Glutamatergic neuron (in vitro differentiated cells): ENCODE measurements at regions not wholly inside any gene's neighbourhood (a gene's known extent, or its start where the extent isn't known, plus 50 kb on each side); places are given as distances from the start of the nearest gene placed in this dataset.
A peak's percentile ranks its signal among the peaks of the same experiment; 100 is the strongest.

Experiments used
- DNase-seq: peaks from one replicate; pipeline ENCODE4 v3.0.0; 2022
- H3K27ac Mint-ChIP-seq: one replicate; pipeline ENCODE4 v1.8.0; 2020; ENCODE audit warnings: mild to moderate bottlenecking, mixed read lengths, inconsistent platforms; ENCODE audit not compliant: unreplicated experiment
- H3K27me3 Mint-ChIP-seq: one replicate; pipeline ENCODE4 v1.8.0; 2020; ENCODE audit warnings: mild to moderate bottlenecking, moderate library complexity, mixed read lengths, inconsistent platforms; ENCODE audit not compliant: unreplicated experiment
- H3K36me3 Mint-ChIP-seq: one replicate; pipeline ENCODE4 v1.8.0; 2020; ENCODE audit warnings: mild to moderate bottlenecking, mixed read lengths, inconsistent platforms; ENCODE audit not compliant: unreplicated experiment
- H3K4me1 Mint-ChIP-seq: one replicate; pipeline ENCODE4 v1.8.0; 2020; ENCODE audit warnings: mild to moderate bottlenecking, low read depth, mixed read lengths, inconsistent platforms; ENCODE audit not compliant: unreplicated experiment
- H3K4me3 Mint-ChIP-seq: one replicate; pipeline ENCODE4 v1.8.0; 2020; ENCODE audit warnings: mild to moderate bottlenecking, mixed read lengths, inconsistent platforms; ENCODE audit not compliant: unreplicated experiment
- H3K9me3 Mint-ChIP-seq: one replicate; pipeline ENCODE4 v1.8.0; 2020; ENCODE audit warnings: mild to moderate bottlenecking, moderate library complexity, mixed read lengths, inconsistent platforms; ENCODE audit not compliant: unreplicated experiment
- TF ChIP-seq, protein P1 (sequence below): fragments of 200-600 bp; sonication (generic); IDR thresholded peaks from one replicate; pipeline ENCODE4 v1.5.0; 2021; ENCODE audit not compliant: partially characterized antibody, unreplicated experiment

- no peak for DNase-seq
- H3K27me3 Mint-ChIP-seq: no peaks in the 10 kb centered on the region
- no peaks in the 10 kb centered on the region for H3K4me1 Mint-ChIP-seq
- TF ChIP-seq, protein P1, sequence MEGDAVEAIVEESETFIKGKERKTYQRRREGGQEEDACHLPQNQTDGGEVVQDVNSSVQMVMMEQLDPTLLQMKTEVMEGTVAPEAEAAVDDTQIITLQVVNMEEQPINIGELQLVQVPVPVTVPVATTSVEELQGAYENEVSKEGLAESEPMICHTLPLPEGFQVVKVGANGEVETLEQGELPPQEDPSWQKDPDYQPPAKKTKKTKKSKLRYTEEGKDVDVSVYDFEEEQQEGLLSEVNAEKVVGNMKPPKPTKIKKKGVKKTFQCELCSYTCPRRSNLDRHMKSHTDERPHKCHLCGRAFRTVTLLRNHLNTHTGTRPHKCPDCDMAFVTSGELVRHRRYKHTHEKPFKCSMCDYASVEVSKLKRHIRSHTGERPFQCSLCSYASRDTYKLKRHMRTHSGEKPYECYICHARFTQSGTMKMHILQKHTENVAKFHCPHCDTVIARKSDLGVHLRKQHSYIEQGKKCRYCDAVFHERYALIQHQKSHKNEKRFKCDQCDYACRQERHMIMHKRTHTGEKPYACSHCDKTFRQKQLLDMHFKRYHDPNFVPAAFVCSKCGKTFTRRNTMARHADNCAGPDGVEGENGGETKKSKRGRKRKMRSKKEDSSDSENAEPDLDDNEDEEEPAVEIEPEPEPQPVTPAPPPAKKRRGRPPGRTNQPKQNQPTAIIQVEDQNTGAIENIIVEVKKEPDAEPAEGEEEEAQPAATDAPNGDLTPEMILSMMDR: no peak
- H3K9me3 Mint-ChIP-seq: no peaks in the 10 kb centered on the region
- no peak overlapping the region for H3K27ac Mint-ChIP-seq
- H3K36me3 Mint-ChIP-seq: no peaks in the 10 kb centered on the region
- no peak overlapping the region for H3K4me3 Mint-ChIP-seq
Measured at GRCh38 chr11:80469871-80470270, 1029.0 kb upstream of the TENM4 start.

DNA sequence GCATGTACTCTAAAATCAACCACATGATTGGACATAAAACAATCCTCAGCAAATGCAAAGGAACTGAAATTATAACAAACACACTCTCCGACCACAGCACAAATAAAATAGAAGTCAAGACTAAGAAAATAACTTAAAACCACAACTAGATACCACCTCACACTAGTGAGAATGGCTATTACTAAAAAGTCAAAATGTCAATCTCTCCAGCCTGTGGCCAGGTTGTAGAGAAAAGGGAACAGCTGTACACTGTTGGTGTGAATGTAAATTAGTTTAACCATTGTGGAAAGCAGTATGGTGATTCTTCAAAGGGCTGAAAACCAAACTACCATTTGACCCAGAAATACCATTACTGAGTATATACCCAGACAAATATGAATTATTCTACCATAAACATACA is 1025.7 kb upstream of the TENM4 start:
- H3K27ac Mint-ChIP-seq: no peak overlapping the region
- TF ChIP-seq, protein P1: no peak
- H3K9me3 Mint-ChIP-seq: peaks cover 2% of the 10 kb centered on the region
- no peaks in the 10 kb centered on the region for H3K4me1 Mint-ChIP-seq
- H3K27me3 Mint-ChIP-seq: no peaks in the 10 kb centered on the region
- H3K36me3 Mint-ChIP-seq: no peaks in the 10 kb centered on the region
- DNase-seq: no peak
- no peak overlapping the region for H3K4me3 Mint-ChIP-seq

GRCh38 chr11:80462211-80462610 is 1021.4 kb upstream of the TENM4 start:
- TF ChIP-seq, protein P1: no peak
- Mint-ChIP-seq H3K9me3 (peaks cover 6% of the 10 kb centered on the region), H3K36me3 (no peaks in the 10 kb centered on the region), H3K4me1 (peaks cover 11% of the 10 kb centered on the region), H3K27me3 (no peaks in the 10 kb centered on the region), H3K27ac (no peak overlapping the region), H3K4me3 (no peak overlapping the region)
- DNase-seq: no peak

DNA sequence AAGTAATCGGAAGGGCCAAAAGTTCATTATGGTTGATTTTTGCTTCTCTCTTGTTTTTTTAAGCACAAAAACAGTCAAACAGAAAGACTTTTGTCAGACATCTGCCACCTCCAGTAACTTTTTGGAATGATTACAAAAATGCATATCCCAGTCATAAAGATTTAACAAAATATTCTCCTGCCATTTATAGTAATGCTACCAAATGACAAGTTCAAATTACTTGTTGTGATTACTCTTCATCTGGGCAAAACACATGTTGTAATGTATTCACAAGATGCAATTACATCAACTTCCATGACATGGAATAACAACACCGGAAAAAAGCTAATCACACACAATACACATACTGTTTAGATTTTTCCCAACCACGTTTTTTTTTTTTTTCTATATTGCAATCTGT is 1017.5 kb upstream of the TENM4 start:
- no peaks in the 10 kb centered on the region for H3K36me3 Mint-ChIP-seq
- no peak overlapping the region for H3K4me3 Mint-ChIP-seq
- peak overlapping the region; percentile 77 for H3K27ac Mint-ChIP-seq
- no peaks in the 10 kb centered on the region for H3K27me3 Mint-ChIP-seq
- TF ChIP-seq, protein P1: no peak
- peaks cover 4% of the 10 kb centered on the region for H3K9me3 Mint-ChIP-seq
- no peak for DNase-seq
- H3K4me1 Mint-ChIP-seq: peaks cover 11% of the 10 kb centered on the region

GRCh38 chr11:80457823-80458222 is 1017.0 kb upstream of the TENM4 start:
- Mint-ChIP-seq H3K27me3 (no peaks in the 10 kb centered on the region), H3K4me3 (no peak overlapping the region), H3K36me3 (no peaks in the 10 kb centered on the region), H3K27ac (peak overlapping the region; percentile 77), H3K9me3 (peaks cover 4% of the 10 kb centered on the region), H3K4me1 (peaks cover 11% of the 10 kb centered on the region)
- DNase-seq: no peak
- TF ChIP-seq, protein P1: no peak
